Right cardiac atrium (tissue), 5 donors: ENCODE measurements at regions not wholly inside any gene's neighbourhood (a gene's known extent, or its start where the extent isn't known, plus 50 kb on each side); places are given as distances from the start of the nearest gene placed in this dataset.

Source experiments
- ATAC-seq, 2 donors: fragments of 200-7000 bp; cut with Tn5 transposase; one replicate each; pipeline versions ENCODE4 v1.8.0 to v1.9.1; 2020; ENCODE audit warnings: moderate library complexity in 2 of 2, mild to moderate bottlenecking in 1 of 2
- DNase-seq, 3 donors: peaks; one replicate each; pipeline ENCODE4 v3.0.0-alpha.2; 2020
- H3K27ac ChIP-seq: one replicate; pipeline ENCODE4 v1.5.1; 2013; ENCODE audit warnings: mild to moderate bottlenecking, low read length, control low read depth, moderate library complexity
- H3K27me3 ChIP-seq: one replicate; pipeline ENCODE4 v1.6.1; 2013; ENCODE audit not compliant: control insufficient read depth, insufficient read depth
- H3K4me1 ChIP-seq: one replicate; pipeline ENCODE4 v1.6.1; 2013; ENCODE audit warnings: low read length; ENCODE audit not compliant: control insufficient read depth, insufficient read depth
- H3K4me3 ChIP-seq: one replicate; pipeline ENCODE4 v1.5.1; 2013; ENCODE audit warnings: low read length, control low read depth
- H3K9me3 ChIP-seq: one replicate; pipeline ENCODE4 v1.6.1; 2013; ENCODE audit warnings: low read length; ENCODE audit not compliant: control insufficient read depth
- WGBS: extraction: QIAGEN DNeasy Blood & Tissue Kit; methylation state at CpG from one replicate; pipeline ENCODE4 v1.1.7; 2013; 5-methylcytosine and 5-hydroxymethylcytosine counted together
- intact Hi-C, 4 donors: fragments of 100-400 bp; cut with DNase I; formaldehyde crosslinking; loops; one replicate each; pipeline versions ENCODE4 v1.11.0 to v1.14.0; 2022 to 2023
- donor health status: healthy with polysubstance abuse.
- donor health status: DM: no; HTN: yes; CAD: no.
- donor health status: DM: no; HTN: no; CAD: no.
- donor health status: DM: no; HTN: yes; CAD: no; lungs with severe emphysema.
- donor health status: DM: yes; HTN: yes; CAD: no.

DNA sequence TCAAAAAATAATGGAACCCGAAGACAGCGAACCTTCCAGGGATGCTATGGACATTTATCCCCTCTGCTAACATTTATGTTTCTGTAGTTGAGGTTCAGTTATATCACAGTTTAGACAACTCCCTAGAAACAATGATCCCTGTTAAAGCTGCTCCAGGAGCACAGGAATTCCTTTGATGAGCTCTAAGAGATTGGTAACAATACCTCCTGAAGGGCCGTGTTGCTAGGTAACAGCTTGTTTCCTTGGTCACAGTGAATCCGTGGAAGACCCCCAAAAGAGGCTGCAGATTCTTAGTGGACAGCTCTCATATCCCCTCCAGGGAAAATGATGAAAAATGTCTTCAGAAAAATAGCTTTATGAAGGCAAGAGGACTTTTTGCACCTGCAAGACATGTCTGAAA, 160.2 kb downstream of the SERPINI1 start:
- intact Hi-C loops = no loop called here
- H3K27me3 ChIP-seq = no peaks in the 10 kb centered on the region
- peaks cover 2% of the 10 kb centered on the region for H3K4me1 ChIP-seq
- H3K4me3 ChIP-seq = no peak overlapping the region
- H3K9me3 ChIP-seq = no peaks in the 10 kb centered on the region
- ATAC-seq (no peak), DNase-seq (no peak)
- H3K27ac ChIP-seq = no peak overlapping the region
- 78% methylated on average over 4 of the region's 4 CpGs for WGBS

DNA sequence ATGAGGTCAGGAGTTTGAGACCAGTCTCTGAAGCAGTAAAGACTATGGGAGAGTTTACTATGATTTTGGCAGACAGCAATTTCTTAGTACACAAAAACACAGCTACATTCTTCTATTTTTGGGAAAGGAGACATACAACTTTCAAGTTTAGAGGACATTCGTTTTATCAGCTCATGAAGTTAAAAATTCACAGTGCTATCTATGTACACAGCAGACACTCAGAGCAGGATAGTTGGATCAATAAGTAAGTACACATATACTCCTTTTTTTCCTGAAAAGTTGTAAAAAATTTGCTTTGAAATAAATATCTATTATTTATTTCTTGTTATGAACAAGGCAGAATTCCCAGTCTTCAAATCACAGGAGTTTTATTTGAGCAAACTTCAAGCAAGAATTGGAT, 159.7 kb downstream of the SERPINI1 start:
- Histone ChIP-seq H3K9me3 (no peaks in the 10 kb centered on the region), H3K27ac (no peak overlapping the region), H3K4me3 (no peak overlapping the region), H3K4me1 (no peaks in the 10 kb centered on the region), H3K27me3 (no peaks in the 10 kb centered on the region)
- no peak for ATAC-seq
- DNase-seq = no peak
- 71% methylated on average over 1 of the region's 1 CpG for WGBS
- intact Hi-C loops = no loop called here

DNA sequence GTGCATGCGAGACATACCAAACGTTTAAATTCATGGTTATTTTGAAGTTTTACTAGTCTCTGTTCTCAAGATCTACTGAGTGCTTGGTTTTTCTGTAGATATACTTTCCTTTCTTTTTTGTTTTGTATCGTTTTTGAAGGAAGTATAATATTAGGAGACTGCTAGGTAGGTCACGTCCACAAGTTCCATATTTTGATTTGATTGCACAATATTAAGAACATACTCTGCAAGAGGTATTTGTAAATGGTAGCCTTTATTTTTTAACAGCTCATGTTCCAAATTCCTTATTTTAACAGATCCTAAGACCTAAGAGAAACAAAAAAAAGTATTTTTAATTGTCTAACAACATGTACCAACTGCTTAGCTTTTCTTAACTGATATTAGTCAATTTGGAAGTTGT, 156.7 kb downstream of the SERPINI1 start:
- H3K4me3 ChIP-seq = no peak overlapping the region
- intact Hi-C loops = no loop called here
- 67% methylated on average over 4 of the region's 4 CpGs for WGBS
- H3K4me1 ChIP-seq = no peaks in the 10 kb centered on the region
- H3K9me3 ChIP-seq = no peaks in the 10 kb centered on the region
- DNase-seq (no peak), ATAC-seq (no peak)
- no peak overlapping the region for H3K27ac ChIP-seq
- no peaks in the 10 kb centered on the region for H3K27me3 ChIP-seq

DNA sequence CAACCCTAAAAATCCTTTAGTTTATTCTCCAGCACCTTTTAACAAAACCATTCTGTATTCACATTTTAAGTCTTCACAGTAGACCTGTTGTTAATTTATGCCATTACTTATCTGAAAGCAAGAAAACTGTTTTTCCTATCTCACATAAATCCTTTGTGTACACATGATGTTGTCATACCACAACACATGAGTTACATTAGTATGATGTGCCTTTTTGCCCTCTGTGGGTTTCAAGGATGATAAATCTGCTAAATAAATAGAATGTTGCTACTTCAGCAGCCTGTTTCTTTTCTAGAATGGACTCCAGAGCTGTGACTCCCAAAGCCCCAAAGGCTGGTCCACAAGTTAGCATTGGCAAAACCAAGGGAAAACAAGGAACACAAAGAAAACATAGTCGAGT, 151.6 kb downstream of the SERPINI1 start:
- Histone ChIP-seq H3K4me1 (no peaks in the 10 kb centered on the region), H3K27ac (no peak overlapping the region), H3K9me3 (no peaks in the 10 kb centered on the region), H3K4me3 (no peak overlapping the region), H3K27me3 (no peaks in the 10 kb centered on the region)
- ATAC-seq (no peak), DNase-seq (no peak)
- intact Hi-C loops = loop anchor here in 1 of 4 donors (10.0 kb wide), 1 partner anchor 482 kb away; no protein-coding TSS in a partner anchor
- WGBS = 47% methylated on average over 1 of the region's 1 CpG

DNA sequence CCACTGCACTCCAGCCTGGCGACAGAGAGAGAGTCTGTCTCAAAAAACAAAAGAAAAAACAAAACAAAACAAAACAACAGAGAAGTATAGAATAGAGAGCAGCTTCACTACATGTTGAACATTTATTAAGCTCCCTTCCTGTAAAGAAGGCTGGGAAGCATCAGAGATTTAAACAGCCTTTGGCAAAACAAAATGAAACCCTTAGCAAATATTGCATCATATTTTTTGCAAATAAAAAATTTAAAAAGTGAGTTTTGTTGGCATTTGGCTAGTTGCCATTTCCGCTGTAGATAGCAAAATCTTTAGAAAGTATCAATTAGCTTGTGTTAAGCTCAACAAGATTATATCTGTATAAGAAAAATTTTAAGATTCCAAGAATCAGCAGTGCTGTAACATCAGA, 151.2 kb downstream of the SERPINI1 start:
- WGBS = 77% methylated on average over 2 of the region's 2 CpGs

DNA sequence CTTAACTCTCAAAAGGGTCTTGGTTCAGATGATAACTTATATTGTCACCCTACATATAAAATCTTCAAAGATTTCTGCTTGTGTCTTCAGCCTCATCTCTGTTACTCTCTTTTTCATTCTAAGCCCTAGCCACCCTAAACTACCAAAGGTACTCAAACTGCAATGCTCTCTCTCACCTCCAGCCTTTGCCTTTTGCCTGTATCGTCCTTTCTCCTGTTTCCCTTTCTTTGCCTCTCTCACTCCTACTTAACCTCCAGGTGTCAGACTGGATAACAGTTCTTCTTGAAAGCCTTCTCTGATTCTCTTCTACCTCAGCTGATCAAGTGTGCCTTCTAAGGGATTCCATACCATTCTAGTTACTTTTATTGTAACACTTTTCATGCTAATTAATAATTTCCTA, 149.8 kb downstream of the SERPINI1 start:
- Histone ChIP-seq H3K27me3 (no peaks in the 10 kb centered on the region), H3K9me3 (no peaks in the 10 kb centered on the region), H3K4me3 (no peak overlapping the region), H3K27ac (no peak overlapping the region), H3K4me1 (no peaks in the 10 kb centered on the region)
- no peak for ATAC-seq
- DNase-seq = no peak
- 58% methylated on average over 1 of the region's 1 CpG for WGBS
- intact Hi-C loops = loop anchor here in 1 of 4 donors (10.0 kb wide), 1 partner anchor 480 kb away; no protein-coding TSS in a partner anchor

More for the DNA sequence above, 151.2 kb downstream of the SERPINI1 start:
- ATAC-seq (no peak), DNase-seq (no peak)
- Histone ChIP-seq H3K4me3 (no peak overlapping the region), H3K27me3 (no peaks in the 10 kb centered on the region), H3K27ac (no peak overlapping the region), H3K9me3 (no peaks in the 10 kb centered on the region), H3K4me1 (no peaks in the 10 kb centered on the region)
- intact Hi-C loops = loop anchor here in 1 of 4 donors (10.0 kb wide), 1 partner anchor 482 kb away; no protein-coding TSS in a partner anchor

DNA sequence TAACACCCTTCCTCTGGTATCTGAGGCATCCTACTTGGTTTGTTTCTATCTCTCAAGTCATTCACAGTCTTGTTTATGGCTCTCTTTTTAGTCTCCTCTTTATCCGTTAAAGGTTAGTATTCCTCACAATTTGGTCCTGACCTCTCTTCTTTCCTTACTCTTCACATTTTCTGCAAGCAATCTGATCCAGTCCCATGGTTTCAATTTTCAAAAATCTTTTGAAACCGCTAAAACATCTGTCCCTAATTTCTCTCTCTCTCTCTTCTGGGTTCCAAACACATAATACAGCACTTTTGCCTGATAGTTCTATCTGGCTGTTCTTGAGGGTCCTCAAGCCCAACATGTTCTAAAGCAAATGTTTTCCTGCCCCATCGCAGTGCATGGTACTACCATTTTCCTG, 149.0 kb downstream of the SERPINI1 start:
- intact Hi-C loops = loop anchor here in 1 of 4 donors (5.0 to 10.0 kb wide), 2 partner anchors 47 to 480 kb away; no protein-coding TSS in a partner anchor
- Histone ChIP-seq H3K27ac (no peak overlapping the region), H3K27me3 (no peaks in the 10 kb centered on the region), H3K4me3 (no peak overlapping the region), H3K4me1 (no peaks in the 10 kb centered on the region), H3K9me3 (no peaks in the 10 kb centered on the region)
- ATAC-seq (no peak), DNase-seq (no peak)
- WGBS = 79% methylated on average over 3 of the region's 3 CpGs

DNA sequence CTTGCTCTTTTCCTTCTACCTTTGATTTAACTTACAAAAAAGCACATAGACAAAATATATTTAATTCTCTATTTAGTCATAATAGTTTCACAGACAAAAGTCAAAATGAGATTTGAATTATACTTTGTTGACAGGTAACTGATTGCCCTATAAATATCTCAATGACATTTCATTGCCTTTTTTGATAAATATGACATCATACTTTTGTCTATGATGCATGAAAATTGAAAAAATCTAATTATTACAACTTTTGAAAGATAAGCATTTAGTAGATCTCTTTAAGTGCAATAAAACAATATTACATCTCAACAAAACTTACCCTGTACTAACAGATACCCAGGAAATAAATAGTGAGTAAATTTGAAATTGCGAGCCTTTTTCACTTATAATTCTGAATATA, 147.9 kb downstream of the SERPINI1 start:
- no peaks in the 10 kb centered on the region for H3K9me3 ChIP-seq
- DNase-seq (no peak), ATAC-seq (no peak)
- WGBS = 99% methylated on average over 1 of the region's 1 CpG
- no peaks in the 10 kb centered on the region for H3K27me3 ChIP-seq
- intact Hi-C loops = loop anchor here in 1 of 4 donors (5.0 to 10.0 kb wide), 2 partner anchors 46 to 479 kb away; no protein-coding TSS in a partner anchor
- H3K4me3 ChIP-seq = no peak overlapping the region
- no peaks in the 10 kb centered on the region for H3K4me1 ChIP-seq
- H3K27ac ChIP-seq = no peak overlapping the region

DNA sequence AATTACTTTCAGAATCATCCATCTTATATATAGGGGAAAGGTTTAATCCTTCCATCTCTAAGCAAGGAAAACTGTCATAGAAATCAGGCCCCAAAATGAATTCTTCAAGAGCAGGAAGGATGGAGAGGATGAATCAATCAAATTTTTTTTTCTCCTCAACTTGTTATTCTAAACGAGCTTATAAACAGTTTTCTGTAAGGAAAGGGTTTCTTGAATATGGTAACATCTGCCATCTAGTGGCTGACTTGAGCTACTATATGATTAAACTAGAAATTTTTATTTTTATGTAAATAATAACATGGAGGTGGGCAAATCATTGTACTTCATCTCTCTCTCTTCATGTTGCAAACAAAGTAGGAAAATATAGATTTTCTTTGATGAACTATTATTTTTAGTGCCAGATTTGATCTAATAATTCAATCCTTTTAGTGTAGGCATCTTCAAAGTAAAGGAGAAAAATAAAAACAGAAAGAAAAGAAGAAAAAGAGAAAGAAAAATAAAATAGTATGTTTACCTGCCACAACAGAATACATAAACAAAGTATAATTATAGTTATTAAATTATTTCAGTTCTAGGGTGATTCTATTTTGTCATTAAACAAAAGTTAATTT, 146.6 kb downstream of the SERPINI1 start:
- Histone ChIP-seq H3K27me3 (no peaks in the 10 kb centered on the region), H3K4me3 (peak overlapping the region; percentile 29), H3K27ac (no peak overlapping the region), H3K9me3 (no peaks in the 10 kb centered on the region), H3K4me1 (no peaks in the 10 kb centered on the region)
- WGBS = 0% methylated on average over 1 of the region's 1 CpG
- intact Hi-C loops = loop anchor here in 1 of 4 donors (5.0 to 10.0 kb wide), 2 partner anchors 45 to 477 kb away; no protein-coding TSS in a partner anchor
- peak in 1 of 2 donors; percentile 31 for ATAC-seq
- DNase-seq = no peak

DNA sequence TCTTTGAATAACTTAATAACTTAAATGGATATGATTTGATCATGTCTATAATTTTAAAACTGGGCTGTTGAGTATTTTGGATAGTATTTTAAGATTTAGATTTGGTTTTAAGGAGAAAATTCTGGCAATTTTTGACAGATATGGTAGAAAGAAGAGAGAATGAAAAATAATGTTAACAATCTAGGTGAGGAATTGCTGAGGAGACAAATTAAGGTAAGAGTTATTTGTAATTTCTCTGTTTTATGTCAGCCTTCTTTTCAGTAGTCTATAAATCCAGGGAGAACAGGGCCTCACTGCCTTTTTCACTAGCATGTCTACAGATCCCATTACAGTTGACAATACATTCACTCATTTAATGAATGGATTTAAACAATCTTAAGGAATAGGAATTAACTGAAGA, 144.7 kb downstream of the SERPINI1 start:
- ATAC-seq (no peak), DNase-seq (no peak)
- Histone ChIP-seq H3K27me3 (no peaks in the 10 kb centered on the region), H3K27ac (no peak overlapping the region), H3K4me1 (no peaks in the 10 kb centered on the region), H3K9me3 (no peaks in the 10 kb centered on the region), H3K4me3 (no peak overlapping the region)
- intact Hi-C loops = loop anchor here in 1 of 4 donors (5.0 to 10.0 kb wide), 2 partner anchors 43 to 475 kb away; no protein-coding TSS in a partner anchor

DNA sequence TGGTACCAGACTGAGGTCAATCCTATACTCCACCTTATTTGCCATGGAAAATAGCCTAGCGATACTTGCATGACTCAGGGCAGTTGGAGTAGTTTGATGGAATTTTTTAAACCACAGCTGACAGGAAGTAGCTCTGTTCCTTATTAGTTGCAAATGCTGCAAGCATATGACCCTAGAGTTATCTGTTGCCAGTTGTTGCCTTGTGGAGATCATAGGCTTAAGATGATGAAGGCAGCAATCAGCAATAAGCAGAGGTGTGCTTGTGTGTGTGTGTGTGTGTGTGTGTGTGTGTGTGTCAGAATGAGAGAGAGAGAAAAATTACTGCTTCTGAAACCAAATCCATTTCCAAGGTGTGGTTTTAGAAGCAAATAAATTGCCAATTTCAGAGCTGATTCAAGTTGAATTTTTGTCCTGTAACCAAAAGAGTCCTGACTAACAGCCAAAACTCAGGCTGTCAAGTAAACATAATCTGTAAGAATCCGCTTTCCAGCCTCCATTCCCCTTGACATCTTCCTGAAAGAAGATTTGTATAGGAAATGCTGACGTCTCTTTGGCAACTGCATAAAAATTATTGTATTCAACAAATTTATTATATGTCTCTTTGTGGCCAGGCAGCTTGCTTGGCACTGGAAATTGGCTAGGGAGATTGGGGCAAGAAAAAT, 141.2 kb downstream of the SERPINI1 start:
- 37% methylated on average over 3 of the region's 3 CpGs for WGBS
- no peak for DNase-seq
- Histone ChIP-seq H3K27ac (peak overlapping the region; percentile 64), H3K4me3 (no peak overlapping the region), H3K4me1 (no peaks in the 10 kb centered on the region), H3K27me3 (no peaks in the 10 kb centered on the region), H3K9me3 (no peaks in the 10 kb centered on the region)
- peak; percentile 55 to 72 for ATAC-seq
- intact Hi-C loops = loop anchor here in 1 of 4 donors (10.0 kb wide), 1 partner anchor 142 kb away; the partner anchor contains the start of genes PDCD10 and SERPINI1
